ENCODE measurements at regions not wholly inside any gene's neighbourhood (a gene's known extent, or its start where the extent isn't known, plus 50 kb on each side); places are given as distances from the start of the nearest gene placed in this dataset.

DNA sequence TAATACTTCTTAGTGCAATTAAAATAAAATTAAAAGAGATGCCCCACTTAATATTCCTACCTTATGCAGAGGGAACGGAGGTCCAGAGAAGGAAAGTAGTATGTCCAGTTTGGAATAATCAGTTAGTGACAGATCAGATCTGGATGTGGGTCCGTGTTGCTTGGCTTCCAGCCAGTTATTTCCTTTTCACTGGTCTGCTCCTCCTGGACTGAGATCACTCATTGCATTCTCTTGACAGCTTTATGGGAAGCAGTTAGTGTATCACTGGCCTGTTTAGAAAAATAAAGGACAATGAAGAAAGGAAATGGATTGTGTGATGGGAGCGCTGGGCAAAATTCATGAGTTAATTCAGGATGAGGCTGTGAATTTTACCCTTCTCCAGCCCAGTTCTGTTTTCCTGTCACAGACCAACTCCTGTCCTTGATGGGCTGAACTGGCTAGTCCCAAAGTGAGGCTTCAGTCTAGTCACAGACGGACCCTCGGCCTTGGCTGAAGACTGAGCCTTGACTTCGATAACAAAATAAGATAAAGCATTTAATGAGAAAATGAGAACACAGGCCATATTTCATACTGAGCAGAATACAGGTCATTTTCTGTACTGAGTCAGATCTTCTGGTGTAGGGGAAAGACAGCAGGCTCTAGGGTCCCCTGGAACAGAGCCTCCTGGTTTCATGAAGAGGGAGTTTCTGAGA, 85.2 kb upstream of the TRABD2B start:
- TF ChIP-seq CTCF (conservative IDR thresholded peaks at IDR 0.05; ENCODE audit: low read length) (no peak), EZH2phosphoT487 (IDR thresholded peaks at IDR 0.05; ENCODE audit: borderline replicate concordance) (no peak)

Data from Loucy (cell line).